ENCODE measurements at regions not wholly inside any gene's neighbourhood (a gene's known extent, or its start where the extent isn't known, plus 50 kb on each side); places are given as distances from the start of the nearest gene placed in this dataset.
"Not testable (repeated sequence)": the region's sequence is repeated elsewhere in the genome, so short reads cannot be mapped to it uniquely, and the experiment has no call there.

GRCh38 chr1:55300975-55301374 is 85.8 kb upstream of the USP24 start:
- CTCF ChIA-PET: no interaction called here
- TF ChIP-seq, protein P1, sequence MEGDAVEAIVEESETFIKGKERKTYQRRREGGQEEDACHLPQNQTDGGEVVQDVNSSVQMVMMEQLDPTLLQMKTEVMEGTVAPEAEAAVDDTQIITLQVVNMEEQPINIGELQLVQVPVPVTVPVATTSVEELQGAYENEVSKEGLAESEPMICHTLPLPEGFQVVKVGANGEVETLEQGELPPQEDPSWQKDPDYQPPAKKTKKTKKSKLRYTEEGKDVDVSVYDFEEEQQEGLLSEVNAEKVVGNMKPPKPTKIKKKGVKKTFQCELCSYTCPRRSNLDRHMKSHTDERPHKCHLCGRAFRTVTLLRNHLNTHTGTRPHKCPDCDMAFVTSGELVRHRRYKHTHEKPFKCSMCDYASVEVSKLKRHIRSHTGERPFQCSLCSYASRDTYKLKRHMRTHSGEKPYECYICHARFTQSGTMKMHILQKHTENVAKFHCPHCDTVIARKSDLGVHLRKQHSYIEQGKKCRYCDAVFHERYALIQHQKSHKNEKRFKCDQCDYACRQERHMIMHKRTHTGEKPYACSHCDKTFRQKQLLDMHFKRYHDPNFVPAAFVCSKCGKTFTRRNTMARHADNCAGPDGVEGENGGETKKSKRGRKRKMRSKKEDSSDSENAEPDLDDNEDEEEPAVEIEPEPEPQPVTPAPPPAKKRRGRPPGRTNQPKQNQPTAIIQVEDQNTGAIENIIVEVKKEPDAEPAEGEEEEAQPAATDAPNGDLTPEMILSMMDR (IDR thresholded peaks at IDR 0.05; ENCODE audit: unreplicated experiment): no peak
- BruUV-seq (replicated peaks): no TSS peak
- intact Hi-C loops (cut with micrococcal nuclease; ENCODE audit: unreplicated experiment): no loop called here
- Mint-ChIP-seq H3K4me1 (ENCODE audit: low read depth, unreplicated experiment) (no peaks in the 10 kb centered on the region), H3K27ac (ENCODE audit: unreplicated experiment) (no peak overlapping the region), H3K4me3 (ENCODE audit: low read depth, unreplicated experiment) (no peak overlapping the region), H3K9me3 (ENCODE audit: low read depth, unreplicated experiment) (peaks cover 2% of the 10 kb centered on the region), H3K36me3 (ENCODE audit: insufficient read depth, unreplicated experiment) (no peaks in the 10 kb centered on the region), H3K27me3 (ENCODE audit: unreplicated experiment) (peaks cover 34% of the 10 kb centered on the region)
- DNase-seq: no peak

GRCh38 chr1:55298167-55298894 is 83.2 kb upstream of the USP24 start:
- DNase-seq: no peak
- Mint-ChIP-seq H3K27me3 (ENCODE audit: unreplicated experiment) (peaks cover 7% of the 10 kb centered on the region), H3K36me3 (ENCODE audit: insufficient read depth, unreplicated experiment) (no peaks in the 10 kb centered on the region), H3K4me3 (ENCODE audit: low read depth, unreplicated experiment) (no peak overlapping the region), H3K9me3 (ENCODE audit: low read depth, unreplicated experiment) (peaks cover 2% of the 10 kb centered on the region), H3K4me1 (ENCODE audit: low read depth, unreplicated experiment) (no peaks in the 10 kb centered on the region), H3K27ac (ENCODE audit: unreplicated experiment) (no peak overlapping the region)
- TF ChIP-seq, protein P1 (IDR thresholded peaks at IDR 0.05; ENCODE audit: unreplicated experiment): no peak
- no TSS peak for BruUV-seq (replicated peaks)
- intact Hi-C loops (cut with micrococcal nuclease; ENCODE audit: unreplicated experiment): no loop called here
- CTCF ChIA-PET: no interaction called here

DNA sequence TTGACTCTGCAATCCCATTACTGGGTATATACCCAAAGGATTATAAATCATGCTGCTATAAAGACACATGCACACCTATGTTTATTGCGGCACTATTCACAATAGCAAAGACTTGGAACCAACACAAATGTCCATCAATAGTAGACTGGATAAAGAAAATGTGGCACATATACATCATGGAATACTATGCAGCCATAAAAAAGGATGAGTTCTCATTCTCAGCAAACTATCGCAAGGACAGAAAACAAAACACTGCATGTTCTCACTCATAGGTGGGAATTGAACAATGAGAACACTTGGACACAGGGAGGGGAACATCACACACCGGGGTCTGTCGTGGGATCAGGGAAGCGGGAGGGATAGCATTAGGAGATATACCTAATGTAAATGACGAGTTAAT is 81.1 kb upstream of the USP24 start:
- H3K36me3 Mint-ChIP-seq (ENCODE audit: insufficient read depth, unreplicated experiment); H3K4me1 Mint-ChIP-seq (ENCODE audit: low read depth, unreplicated experiment); BruUV-seq (replicated peaks); H3K27me3 Mint-ChIP-seq (ENCODE audit: unreplicated experiment); intact Hi-C loops (cut with micrococcal nuclease; ENCODE audit: unreplicated experiment); CTCF ChIA-PET; H3K9me3 Mint-ChIP-seq (ENCODE audit: low read depth, unreplicated experiment); DNase-seq; H3K27ac Mint-ChIP-seq (ENCODE audit: unreplicated experiment); H3K4me3 Mint-ChIP-seq (ENCODE audit: low read depth, unreplicated experiment): not testable (repeated sequence)

- no TSS peak for BruUV-seq (replicated peaks)
- peaks cover 13% of the 10 kb centered on the region for H3K4me1 Mint-ChIP-seq (ENCODE audit: low read depth, unreplicated experiment)
- H3K27ac Mint-ChIP-seq (ENCODE audit: unreplicated experiment): no peak overlapping the region
- peaks cover 5% of the 10 kb centered on the region for H3K36me3 Mint-ChIP-seq (ENCODE audit: insufficient read depth, unreplicated experiment)
- intact Hi-C loops (cut with micrococcal nuclease; ENCODE audit: unreplicated experiment): loop anchor here (5.0 kb wide), 2 partner anchors 603 to 1513 kb away; no protein-coding TSS in a partner anchor
- CTCF ChIA-PET: no interaction called here
- TF ChIP-seq, protein P1 (IDR thresholded peaks at IDR 0.05; ENCODE audit: unreplicated experiment): no peak
- H3K9me3 Mint-ChIP-seq (ENCODE audit: low read depth, unreplicated experiment): no peaks in the 10 kb centered on the region
- no peaks in the 10 kb centered on the region for H3K27me3 Mint-ChIP-seq (ENCODE audit: unreplicated experiment)
- peak; percentile 12 for DNase-seq
- no peak overlapping the region for H3K4me3 Mint-ChIP-seq (ENCODE audit: low read depth, unreplicated experiment)
Measured at GRCh38 chr1:55289614-55290013, 74.5 kb upstream of the USP24 start.

- no peak overlapping the region for H3K4me3 Mint-ChIP-seq (ENCODE audit: low read depth, unreplicated experiment)
- BruUV-seq (replicated peaks): no TSS peak
- H3K27ac Mint-ChIP-seq (ENCODE audit: unreplicated experiment): no peak overlapping the region
- intact Hi-C loops (cut with micrococcal nuclease; ENCODE audit: unreplicated experiment): loop anchor here (5.0 kb wide), 2 partner anchors 603 to 1513 kb away; no protein-coding TSS in a partner anchor
- TF ChIP-seq, protein P1 (IDR thresholded peaks at IDR 0.05; ENCODE audit: unreplicated experiment): no peak
- no peaks in the 10 kb centered on the region for H3K9me3 Mint-ChIP-seq (ENCODE audit: low read depth, unreplicated experiment)
- CTCF ChIA-PET: no interaction called here
- peaks cover 5% of the 10 kb centered on the region for H3K36me3 Mint-ChIP-seq (ENCODE audit: insufficient read depth, unreplicated experiment)
- peaks cover 13% of the 10 kb centered on the region for H3K4me1 Mint-ChIP-seq (ENCODE audit: low read depth, unreplicated experiment)
- no peaks in the 10 kb centered on the region for H3K27me3 Mint-ChIP-seq (ENCODE audit: unreplicated experiment)
- DNase-seq: no peak
Measured at GRCh38 chr1:55289042-55289441, 73.9 kb upstream of the USP24 start.

All from Calu3 (cell line).